ENCODE measurements at regions not wholly inside any gene's neighbourhood (a gene's known extent, or its start where the extent isn't known, plus 50 kb on each side); places are given as distances from the start of the nearest gene placed in this dataset.

GRCh38 chr20:11252447-11252846 is 578.6 kb upstream of the JAG1 start:
- TF ChIP-seq YY1 (IDR thresholded peaks at IDR 0.05; ENCODE audit: insufficient read depth, insufficient replicate concordance, low read depth, low read length) (no peak), CTCF (CRISPR knock-in tag; IDR thresholded peaks at IDR 0.05) (no peak), BRF2 (CRISPR knock-in tag; IDR thresholded peaks at IDR 0.05) (no peak), BHLHE40 (IDR thresholded peaks at IDR 0.05; ENCODE audit: low read length) (no peak), ZSCAN31 (CRISPR knock-in tag; IDR thresholded peaks at IDR 0.05; ENCODE audit: low read depth) (no peak), SIN3A (IDR thresholded peaks at IDR 0.05; ENCODE audit: borderline replicate concordance, low read depth, low read length) (no peak), JUNB (CRISPR knock-in tag; IDR thresholded peaks at IDR 0.05; ENCODE audit: borderline replicate concordance) (no peak), ATF3 (CRISPR knock-in tag; IDR thresholded peaks at IDR 0.05) (no peak), RAD21 (CRISPR knock-in tag; IDR thresholded peaks at IDR 0.05) (no peak)
- TF ChIP-seq, protein P1, sequence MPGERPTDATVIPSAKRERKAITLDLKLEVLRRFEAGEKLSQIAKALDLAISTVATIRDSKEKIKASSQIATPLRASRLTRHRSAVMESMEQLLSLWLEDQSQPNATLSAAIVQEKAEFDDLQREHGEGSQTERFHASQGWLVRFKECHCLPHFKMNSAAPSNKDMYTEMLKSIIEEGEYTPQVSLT (CRISPR knock-in tag; IDR thresholded peaks at IDR 0.05; ENCODE audit: borderline replicate concordance, low read depth) = no peak
- TF ChIP-seq, protein P2, sequence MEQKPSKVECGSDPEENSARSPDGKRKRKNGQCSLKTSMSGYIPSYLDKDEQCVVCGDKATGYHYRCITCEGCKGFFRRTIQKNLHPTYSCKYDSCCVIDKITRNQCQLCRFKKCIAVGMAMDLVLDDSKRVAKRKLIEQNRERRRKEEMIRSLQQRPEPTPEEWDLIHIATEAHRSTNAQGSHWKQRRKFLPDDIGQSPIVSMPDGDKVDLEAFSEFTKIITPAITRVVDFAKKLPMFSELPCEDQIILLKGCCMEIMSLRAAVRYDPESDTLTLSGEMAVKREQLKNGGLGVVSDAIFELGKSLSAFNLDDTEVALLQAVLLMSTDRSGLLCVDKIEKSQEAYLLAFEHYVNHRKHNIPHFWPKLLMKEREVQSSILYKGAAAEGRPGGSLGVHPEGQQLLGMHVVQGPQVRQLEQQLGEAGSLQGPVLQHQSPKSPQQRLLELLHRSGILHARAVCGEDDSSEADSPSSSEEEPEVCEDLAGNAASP (CRISPR knock-in tag; IDR thresholded peaks at IDR 0.05; ENCODE audit: borderline replicate concordance) = no peak
